C4-2B (cell line): ENCODE measurements at regions not wholly inside any gene's neighbourhood (a gene's known extent, or its start where the extent isn't known, plus 50 kb on each side); places are given as distances from the start of the nearest gene placed in this dataset.

ENCODE experiments used
- ZFX ChIP-seq: fragments of 450-650 bp; IDR thresholded peaks from 2 replicates; pipeline ENCODE4 v1.6.1; 2017
- TF ChIP-seq, protein P1 (sequence below): fragments of 450-650 bp; conservative IDR thresholded peaks from 2 replicates; pipeline ENCODE4 v1.5.1; 2017; ENCODE audit warnings: mild to moderate bottlenecking

DNA sequence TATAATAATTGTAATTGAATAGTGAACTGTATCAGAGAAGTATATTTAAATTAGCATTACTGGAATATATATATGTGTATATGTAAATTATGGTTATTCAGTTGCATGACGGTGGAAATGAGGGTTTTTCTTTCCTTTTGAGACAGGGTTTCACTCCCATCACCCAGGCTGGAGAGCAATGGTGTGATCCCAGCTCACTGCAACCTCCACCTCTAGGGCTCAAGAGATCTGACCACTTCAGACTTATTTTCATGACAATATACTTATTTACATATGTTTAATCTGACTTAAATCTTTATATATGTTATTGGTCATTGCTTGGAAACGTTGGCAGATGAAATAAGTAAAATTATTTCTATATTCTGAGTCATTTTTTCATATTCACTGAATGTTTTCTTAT is 744.4 kb upstream of the PRR20A start:
- TF ChIP-seq, protein P1, sequence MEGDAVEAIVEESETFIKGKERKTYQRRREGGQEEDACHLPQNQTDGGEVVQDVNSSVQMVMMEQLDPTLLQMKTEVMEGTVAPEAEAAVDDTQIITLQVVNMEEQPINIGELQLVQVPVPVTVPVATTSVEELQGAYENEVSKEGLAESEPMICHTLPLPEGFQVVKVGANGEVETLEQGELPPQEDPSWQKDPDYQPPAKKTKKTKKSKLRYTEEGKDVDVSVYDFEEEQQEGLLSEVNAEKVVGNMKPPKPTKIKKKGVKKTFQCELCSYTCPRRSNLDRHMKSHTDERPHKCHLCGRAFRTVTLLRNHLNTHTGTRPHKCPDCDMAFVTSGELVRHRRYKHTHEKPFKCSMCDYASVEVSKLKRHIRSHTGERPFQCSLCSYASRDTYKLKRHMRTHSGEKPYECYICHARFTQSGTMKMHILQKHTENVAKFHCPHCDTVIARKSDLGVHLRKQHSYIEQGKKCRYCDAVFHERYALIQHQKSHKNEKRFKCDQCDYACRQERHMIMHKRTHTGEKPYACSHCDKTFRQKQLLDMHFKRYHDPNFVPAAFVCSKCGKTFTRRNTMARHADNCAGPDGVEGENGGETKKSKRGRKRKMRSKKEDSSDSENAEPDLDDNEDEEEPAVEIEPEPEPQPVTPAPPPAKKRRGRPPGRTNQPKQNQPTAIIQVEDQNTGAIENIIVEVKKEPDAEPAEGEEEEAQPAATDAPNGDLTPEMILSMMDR = no peak
- no peak for TF ChIP-seq ZFX
